HG02981 (cell line): ENCODE measurements at regions not wholly inside any gene's neighbourhood (a gene's known extent, or its start where the extent isn't known, plus 50 kb on each side); places are given as distances from the start of the nearest gene placed in this dataset.

Experiments used
- ATAC-seq: cut with Tn5 transposase; IDR thresholded peaks from one replicate; pipeline ENCODE4 v1.9.1; 2021; ENCODE audit warnings: mild to moderate bottlenecking, moderate library complexity; ENCODE audit not compliant: unreplicated experiment

DNA sequence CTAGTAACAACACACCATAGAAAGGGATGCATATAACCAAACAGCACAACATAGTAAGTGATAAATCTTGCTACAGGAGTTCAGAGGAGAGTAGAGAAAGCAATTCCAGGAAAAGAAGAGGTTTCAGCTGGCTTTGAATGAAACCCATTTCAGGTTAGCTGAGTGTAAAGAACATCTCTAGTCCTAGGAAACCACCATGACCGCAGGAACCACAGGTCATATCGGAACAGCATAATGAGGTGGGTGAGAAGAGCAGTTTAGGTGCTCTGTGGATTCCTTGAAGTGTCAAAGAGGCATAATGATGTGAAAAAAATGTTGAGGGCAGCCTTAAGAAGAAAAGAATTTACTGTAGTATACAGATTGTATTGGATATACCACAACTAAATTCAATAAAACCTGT is 507.5 kb downstream of the MTRR start:
- ATAC-seq, result no peak

DNA sequence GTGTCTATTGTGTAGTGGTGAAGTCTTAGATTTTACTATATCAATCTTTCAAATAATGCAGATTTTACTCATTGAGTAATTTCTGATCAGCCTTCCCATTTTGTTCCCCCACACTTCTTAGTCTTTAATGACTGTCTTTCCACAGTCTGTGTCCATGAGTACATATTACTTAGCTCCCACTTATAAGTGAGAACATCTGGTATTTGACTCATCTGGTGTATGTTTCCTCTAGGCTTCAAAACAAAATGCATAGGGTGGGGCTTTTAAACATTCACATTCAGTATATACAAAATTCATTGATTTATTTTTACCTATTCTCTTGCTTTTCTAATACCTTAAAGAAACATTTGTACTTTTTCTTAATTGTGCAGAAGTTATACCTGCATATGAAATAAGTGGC is 513.0 kb downstream of the MTRR start:
- ATAC-seq, result no peak

DNA sequence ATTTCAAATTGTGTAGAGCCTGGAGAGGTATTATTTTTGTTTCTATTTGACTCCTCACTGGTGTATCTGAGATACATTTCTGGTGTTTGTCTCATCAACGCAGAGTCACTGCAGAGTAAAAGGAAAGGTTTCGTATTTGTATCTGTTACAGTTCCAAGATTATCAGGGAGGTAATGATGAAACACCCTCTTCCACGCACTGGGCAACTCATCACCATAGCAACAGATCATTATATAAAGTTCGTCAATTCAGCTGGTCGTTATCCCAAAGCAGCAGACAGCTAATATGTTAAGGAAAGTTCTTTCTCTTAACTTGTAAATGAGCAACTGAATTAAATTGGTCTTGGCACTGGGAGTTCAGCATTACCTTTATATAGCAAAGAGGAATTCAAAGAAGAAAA is 513.5 kb downstream of the MTRR start:
- ATAC-seq, result no peak

DNA sequence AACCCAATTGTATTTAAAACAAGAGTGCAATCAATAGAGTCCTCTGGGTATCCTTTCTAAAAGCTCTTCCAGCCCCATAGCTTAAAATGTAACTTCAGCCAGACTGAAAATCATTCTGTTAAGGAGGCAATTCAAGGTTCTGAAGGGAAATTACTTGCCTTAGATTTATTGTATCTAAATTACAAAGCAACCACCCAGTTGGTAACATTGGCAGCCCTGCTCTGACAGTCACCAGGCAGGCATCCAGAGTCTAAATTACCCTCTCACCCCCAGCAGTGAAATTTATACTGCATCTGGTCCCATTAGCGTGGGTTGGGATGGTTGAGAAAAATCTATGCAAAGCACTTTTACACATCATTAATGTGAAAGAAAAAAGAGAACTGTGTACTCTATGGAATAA is 514.7 kb downstream of the MTRR start:
- ATAC-seq, result no peak

DNA sequence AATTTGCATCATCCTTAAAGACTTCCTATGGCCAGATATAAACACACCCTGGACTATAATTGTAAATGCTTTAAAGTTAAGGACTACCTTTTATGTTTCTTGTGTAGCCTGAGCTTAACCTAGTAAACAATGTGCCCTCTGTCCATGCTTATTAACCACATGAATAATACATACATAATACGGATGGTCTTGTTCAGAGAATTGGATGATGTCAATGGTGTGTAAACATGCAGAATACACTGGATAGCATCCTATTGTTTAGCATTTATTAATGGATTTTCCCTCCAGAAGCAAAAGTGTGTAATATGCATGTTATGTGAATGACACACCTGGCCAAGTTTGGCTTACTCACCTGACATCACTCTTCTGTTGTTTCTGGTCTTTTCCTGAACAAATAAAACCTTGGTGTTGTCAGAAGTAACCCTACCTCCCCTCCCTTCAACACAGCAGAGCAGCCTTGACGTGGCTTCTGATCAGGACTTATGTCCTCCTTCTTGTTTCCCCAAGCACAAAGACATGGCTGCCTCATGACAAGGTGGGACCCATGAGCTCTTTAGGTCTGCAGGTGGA is 517.9 kb downstream of the MTRR start:
- no peak for ATAC-seq

DNA sequence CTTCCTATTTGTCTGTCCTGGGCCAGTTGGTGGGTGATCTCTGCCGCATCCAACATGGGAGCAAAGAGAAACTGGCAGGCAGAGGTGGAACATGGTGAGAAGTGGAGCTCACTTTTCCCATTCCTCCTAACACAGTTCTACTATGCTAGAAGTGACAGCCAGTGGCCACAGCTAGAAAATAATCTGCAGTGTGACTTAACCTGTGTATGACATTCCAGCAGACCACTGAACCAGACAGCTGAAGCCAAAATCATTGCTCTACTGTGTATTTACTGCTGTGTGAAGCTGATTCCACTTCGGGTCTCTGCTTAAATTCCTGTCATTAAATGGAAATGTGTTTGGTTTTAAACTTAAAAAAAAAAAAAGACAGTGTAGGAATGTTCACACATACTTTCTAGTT is 523.0 kb downstream of the MTRR start:
- ATAC-seq, result no peak

DNA sequence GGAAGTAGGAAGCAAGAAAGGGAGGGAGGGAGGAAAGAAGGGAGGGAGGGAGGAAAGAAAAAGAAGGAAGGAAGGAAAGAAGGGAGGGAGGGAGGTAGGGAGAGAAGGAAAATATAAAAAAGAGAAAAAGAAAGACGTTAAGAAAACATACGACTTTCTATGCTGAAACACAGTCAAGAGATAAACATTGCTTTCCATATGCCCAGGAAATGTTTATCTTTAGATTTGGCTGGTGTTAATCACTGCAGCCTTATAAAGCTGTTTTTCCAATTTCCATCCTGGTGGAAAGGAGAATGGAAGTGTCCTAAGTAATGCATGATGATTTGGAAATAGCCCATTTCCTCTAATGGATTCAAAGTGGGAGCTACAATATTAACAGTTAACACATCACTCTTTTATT is 524.3 kb downstream of the MTRR start:
- ATAC-seq, result no peak

DNA sequence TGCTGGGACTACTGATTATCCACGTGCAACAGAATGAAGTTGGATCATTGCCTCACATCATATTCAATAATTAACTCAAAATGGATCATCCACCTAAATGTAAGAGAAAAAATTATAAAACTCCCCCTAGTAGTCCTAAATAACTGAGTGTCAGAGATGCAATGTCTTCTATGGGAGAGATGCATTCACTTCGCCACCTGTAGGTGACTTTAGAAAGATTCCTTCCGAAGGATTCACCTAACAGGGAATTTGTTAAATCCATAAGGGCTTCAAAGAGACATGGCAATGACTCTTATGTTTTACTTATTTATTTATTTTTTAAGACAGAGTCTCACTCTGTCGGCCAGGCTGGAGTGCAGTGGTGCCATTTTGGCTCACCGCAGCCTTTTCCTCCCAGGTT is 526.0 kb downstream of the MTRR start:
- ATAC-seq, result no peak

DNA sequence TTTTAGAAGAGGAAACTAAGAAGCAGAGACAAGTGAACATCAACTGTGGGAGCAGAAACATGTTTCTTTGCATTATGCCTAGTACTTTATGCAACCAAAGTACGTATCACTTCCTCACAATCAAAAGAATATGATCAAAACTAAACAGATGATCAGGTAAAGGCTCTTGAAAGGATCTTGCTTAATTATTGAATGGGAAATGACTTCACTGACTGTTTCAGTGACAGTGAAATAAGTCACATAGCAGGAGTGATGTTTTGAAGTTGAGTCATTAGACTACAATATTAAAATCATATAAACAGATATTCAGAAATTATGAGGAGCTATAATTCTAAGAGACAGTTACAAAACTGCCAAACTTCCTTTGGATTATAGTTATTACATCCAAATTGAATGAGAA is 527.3 kb downstream of the MTRR start:
- no peak for ATAC-seq

DNA sequence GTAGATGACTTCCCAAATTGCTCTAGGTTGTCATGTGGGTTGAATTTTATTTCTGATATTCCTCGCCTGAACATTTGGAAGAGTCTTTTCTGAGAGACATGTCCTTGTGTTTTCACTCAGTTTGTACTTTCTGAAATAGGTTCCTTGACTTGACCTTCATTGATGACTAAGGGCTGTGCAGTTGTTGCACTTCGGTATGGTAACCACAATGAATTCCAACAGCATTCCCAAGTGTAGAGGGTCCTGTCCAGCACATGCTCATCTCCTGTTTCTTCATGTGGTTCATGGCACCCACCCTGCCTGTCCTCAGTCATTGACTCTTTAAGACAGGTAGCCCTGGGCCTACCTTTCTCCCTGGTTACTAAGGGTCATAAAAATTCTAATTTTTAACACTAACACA is 527.8 kb downstream of the MTRR start:
- ATAC-seq, result no peak

DNA sequence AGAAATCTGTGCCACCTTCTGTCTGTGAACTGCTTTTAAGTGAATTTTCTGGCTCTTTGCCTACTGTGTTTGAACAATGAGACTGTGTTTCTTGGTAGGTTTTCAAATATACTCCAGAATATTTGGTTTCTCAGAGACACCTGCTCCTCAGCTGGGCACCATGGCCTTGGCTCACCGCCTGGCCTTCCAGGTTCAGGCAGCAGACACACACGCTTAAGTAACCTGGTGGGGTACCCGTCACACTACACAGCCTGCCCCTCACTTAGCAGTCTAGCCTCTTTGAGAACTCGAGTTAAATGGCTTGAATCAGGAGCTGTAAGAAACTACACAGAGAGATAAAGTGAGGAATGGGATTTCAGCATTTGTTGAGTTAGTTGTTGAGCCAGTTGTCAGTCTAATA is 530.5 kb downstream of the MTRR start:
- ATAC-seq, result no peak

DNA sequence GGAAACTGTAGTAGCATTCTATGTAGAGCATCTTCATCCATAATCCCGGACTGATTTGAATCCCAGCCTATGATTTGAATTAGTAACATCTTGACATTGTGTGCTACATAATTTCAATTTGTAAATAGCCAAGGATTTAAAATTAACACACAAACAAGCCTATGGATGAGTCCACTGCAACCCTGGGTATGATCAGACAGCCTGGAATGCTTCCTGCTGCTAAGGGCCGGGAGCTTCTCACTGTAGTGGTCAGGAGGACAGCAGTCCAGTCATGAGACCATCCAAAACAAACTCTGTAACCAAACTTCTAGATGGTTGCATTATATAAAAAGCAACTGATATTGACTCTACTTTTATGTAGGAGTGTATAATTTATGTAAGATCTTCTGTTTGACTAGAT is 539.3 kb downstream of the MTRR start:
- no peak for ATAC-seq

DNA sequence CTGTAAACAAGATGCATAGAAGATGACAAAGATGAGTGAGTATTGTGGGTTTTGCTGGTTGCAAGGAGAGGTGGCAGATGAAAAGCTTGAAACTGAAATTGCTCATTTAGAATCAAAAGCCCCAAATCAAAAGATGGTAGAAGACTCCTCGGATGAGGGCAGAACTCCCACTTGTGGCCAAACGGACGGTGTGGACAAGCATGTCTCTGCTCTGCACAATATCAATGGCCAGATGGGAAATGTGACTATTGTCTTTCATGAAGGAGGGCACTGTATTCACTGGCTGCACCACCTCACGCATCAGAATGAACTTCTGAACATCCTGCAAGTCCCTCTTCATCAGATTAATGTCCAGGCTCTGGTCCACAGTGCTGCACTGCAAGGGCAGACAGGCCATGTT is 541.7 kb downstream of the MTRR start:
- no peak for ATAC-seq

DNA sequence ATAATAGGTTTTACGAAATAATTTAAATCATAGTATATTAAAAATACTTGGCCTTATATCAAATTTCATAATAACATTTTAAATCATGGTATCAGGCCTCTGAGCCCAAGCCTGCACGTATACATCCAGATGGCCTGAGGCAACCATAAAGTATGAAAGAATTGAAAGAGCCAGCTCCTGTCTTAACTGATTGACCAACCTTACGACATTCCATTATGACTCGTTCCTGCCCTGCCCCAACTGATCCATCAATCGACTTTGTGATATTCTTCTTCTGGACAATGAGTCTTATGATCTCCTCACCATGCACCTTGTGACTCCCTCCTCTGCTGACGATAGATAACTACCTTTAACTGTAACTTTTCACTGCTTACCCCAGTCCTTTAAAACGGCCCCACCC is 545.0 kb downstream of the MTRR start:
- ATAC-seq, result no peak

DNA sequence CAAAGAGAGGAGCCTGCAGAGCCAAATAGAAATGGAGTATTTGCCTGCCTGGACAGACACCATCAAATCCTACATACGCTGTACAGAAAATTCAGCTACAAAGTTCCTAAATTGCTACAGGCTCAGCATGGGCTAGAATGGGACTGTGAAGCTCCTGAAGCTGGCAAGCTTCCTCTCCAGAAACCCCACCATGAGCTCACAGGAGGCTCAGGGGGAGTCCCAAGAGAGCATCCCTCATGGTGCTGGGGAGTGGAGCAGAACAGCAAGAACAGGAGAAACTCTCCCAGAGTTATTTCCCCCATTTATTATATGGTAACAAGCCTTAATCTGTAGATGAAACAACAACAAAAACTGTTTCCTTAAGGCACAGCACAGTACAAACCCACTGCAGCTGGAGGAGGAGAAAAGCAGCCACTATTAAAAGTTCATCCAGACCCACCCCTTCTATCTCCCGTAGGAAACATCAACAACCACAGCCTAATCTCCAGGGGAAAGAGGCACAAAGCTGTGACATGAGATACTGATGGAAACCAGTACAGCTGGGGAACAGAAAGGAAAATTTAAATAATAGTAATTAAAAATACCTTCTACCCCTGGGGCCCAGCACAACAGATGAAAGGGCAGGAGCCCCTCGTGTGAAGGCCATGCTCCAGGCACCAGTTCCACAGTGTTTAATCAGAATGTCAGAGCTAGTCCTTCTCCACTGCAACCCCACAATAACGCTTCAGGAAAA is 548.5 kb downstream of the MTRR start:
- ATAC-seq, result no peak

DNA sequence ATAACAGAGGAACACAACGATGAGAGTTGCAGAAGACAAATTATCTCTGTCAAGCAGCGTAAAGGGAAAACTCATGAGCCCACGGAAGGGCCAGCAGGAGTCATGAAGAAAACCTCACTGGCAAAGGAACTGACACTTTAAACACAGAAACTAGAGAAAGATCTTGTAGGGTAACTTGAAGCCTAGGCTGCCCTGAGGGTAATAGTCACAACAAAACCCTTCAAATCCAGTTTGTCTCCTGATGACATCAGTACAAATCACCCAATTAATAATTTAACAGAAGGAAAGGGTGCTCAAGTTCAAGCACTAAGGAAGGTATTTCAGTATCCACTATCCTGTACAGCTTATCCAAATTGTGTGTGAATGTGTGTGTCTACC is 549.1 kb downstream of the MTRR start:
- ATAC-seq, result no peak

DNA sequence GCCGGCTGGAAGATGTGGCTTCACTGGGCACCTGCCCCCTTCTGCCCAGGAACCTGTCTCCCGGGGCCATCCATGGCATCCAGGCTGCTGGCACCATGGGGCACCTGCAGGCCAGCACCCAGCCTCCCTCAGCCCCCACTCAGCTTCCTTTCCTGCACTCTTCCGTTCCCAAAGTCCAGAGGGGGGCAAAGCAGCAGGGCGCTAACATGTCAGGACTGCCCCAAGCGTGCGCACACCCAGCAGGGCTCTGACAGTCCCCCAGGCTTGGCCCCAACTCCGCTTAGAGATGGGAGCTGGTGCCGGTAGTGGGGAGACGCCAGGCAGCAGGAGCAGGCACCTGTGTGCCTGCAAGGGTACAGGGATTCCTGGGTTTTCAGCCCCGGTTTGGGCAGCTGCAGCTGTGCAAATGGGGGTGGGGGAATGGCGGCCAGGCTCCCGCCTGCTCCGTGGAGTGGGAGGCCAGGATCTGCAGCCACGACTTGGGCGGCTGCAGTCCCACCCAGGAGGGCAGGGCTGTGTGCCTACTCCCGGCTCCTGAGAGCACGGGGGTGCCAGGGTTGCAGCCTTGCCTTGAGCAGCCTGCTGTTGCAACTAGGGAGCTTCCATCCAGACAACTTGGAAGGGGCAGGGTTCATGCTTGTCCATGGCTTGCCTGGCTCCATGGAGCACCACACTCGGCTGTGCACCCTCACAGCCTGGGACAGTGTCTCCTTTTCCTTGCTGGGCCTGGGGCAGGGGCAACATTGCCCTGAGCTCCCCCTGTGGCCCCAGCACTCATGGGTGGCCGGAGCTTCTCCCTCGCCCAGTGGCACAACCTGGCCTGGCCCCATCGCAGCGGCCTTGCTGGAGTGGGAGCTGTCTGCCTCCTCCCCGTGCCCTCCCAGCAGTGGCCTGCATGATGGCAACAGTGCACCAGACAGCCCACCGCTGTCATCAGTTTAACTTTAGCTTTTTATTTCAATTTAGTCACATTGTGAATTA is 561.1 kb downstream of the MTRR start:
- ATAC-seq, result no peak

DNA sequence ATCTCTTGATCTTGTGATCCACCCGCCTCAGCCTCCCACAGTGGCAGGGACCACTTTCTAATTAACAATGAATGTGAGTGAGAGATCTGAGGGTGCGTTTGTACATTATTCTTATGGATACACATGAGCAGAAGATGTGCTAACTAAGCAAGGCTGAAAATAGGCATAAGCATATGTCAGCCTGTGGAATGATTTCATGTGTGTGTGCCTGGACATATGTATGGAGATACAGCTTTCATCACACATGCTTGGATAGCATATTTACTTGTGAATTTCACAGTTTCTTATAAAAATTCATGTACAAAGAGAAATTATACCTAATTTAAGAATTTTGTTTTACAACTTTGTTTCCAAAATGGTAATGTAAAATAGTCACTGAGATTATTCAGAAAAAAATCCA is 565.6 kb downstream of the MTRR start:
- ATAC-seq, result no peak

DNA sequence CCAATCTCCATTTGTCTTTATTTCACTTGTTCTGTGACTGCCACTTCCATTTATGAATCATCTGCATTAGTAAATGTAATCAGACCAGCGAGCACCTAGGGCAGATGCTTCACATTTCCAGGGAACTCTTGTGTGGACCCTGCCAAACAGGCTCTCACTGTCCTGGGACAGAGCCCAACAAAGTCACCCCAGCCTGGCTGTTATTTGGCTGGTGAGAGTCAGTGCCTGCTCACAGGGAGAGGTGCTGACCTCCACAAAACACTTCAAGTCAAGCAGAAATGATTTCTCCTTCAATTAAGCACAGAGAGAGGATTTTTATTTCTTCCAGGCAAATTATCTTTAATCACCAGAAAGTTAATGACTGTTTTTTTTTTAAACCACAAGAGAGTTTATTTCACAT is 568.0 kb downstream of the MTRR start:
- no peak for ATAC-seq

DNA sequence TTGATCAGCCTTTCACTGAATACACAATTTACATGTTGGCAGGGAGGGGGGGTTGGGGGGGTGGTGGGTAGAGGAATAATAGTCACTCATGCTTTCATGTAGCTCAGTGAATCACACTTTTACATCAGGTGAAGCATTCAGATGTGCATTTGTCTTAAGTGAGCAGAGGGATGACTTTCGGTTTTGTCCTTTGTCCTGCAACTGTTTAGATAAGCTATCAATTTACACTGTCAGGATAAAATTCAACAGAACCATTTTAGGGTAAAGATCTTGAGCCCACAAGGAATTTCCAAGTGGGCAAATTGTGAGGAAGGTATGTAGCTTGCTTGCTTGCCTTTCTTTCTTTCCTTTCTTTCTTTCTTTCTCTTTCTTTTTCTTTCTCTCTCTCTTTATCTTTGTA is 576.2 kb downstream of the MTRR start:
- no peak for ATAC-seq

DNA sequence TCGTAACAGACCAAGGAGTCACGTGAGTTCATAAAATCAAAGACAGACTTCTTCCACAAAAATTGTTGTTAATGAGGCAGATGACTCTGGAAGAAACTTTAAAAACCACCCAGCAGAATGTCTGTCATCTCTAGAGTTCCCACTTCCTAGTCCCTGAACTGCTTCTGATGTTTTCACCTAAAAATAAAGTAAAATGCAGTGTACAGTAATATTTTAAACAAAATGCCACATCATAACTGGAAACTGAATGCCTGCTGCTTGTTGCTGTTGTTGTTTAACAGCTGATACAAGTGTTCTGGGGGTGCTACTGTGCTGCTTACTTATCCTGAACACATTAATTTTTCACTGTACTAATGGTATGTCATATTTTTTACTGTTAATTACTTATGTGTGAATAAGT is 577.2 kb downstream of the MTRR start:
- no peak for ATAC-seq

DNA sequence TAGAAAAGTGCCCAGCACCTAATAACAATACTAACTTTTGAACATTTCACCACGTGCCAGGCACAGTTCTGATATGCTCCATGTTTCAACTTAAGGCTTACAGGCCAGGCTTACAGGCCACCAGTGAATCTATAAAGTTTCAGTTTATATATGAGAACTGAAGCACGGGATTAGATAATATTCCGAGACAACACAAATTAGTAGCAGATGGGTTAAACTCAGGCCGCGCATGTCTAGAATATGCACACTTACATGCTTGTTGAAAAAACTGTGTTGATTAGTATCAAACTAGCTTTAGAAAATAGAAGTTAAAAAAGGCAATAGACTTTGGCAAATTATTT is 587.9 kb downstream of the MTRR start:
- no peak for ATAC-seq
